Peyer's patch (tissue), 4 donors: ENCODE measurements at regions not wholly inside any gene's neighbourhood (a gene's known extent, or its start where the extent isn't known, plus 50 kb on each side); places are given as distances from the start of the nearest gene placed in this dataset.

ENCODE experiments used
- POLR2A ChIP-seq, 2 donors: fragments of 450-650 bp; IDR thresholded peaks; one replicate each; pipeline ENCODE4 v1.5.1; 2017; ENCODE audit warnings: antibody characterized with exemption in 2 of 2, mild to moderate bottlenecking in 2 of 2, moderate library complexity in 2 of 2
- TF ChIP-seq, protein P1 (sequence below), 6 experiments: fragments of 450-650 bp in 4 of 6; fragments of 200-600 bp in 2 of 6; sonication (generic) in 1 of 6; IDR thresholded peaks; one replicate each; pipeline ENCODE4 v1.5.1; 2017 to 2019; ENCODE audit warnings: antibody characterized with exemption in 6 of 6, mild to moderate bottlenecking in 3 of 6, moderate library complexity in 1 of 6

DNA sequence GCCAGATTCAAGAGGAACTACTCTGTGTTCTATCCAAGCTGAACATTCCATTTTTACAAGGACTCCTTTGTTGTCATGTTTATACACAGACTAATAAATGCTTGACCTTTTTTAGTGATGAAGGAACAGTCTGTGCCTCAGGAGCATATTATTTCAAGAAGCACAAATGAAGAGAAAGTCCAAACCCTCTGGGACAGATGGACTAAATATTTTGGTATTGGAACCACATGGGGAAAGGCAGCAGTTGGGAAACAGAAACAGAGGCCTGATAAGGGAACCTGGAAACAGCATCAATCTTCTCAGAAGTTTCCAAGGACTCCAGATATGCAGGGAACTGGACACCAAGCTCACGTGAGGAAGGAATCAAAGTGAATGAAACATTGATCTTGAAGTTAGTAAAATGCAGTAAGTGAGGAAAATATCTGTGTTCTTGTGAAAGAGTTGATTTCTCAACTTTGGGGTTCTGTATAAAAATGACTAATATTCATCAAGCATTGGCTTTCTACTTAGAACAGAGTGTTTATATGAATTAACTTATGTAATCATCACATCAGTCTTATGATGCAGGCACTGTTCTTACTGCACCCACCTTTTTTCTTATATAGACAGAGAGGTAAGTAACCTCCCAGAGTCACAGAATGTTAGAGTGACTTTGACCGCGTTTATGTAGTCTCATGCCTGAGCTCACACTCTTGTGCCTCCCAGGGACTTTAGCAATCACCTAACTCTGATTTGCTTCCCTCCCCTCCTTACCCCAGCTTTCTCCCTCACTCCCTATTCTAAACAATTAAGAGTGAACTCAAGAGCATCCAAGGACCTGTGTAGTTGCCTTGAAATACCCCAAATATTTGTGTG, 148.9 kb upstream of the JADE1 start:
- TF ChIP-seq, protein P1, sequence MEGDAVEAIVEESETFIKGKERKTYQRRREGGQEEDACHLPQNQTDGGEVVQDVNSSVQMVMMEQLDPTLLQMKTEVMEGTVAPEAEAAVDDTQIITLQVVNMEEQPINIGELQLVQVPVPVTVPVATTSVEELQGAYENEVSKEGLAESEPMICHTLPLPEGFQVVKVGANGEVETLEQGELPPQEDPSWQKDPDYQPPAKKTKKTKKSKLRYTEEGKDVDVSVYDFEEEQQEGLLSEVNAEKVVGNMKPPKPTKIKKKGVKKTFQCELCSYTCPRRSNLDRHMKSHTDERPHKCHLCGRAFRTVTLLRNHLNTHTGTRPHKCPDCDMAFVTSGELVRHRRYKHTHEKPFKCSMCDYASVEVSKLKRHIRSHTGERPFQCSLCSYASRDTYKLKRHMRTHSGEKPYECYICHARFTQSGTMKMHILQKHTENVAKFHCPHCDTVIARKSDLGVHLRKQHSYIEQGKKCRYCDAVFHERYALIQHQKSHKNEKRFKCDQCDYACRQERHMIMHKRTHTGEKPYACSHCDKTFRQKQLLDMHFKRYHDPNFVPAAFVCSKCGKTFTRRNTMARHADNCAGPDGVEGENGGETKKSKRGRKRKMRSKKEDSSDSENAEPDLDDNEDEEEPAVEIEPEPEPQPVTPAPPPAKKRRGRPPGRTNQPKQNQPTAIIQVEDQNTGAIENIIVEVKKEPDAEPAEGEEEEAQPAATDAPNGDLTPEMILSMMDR (IDR thresholded peaks at IDR 0.05), result no peak
- no peak for TF ChIP-seq POLR2A (IDR thresholded peaks at IDR 0.05)
